ENCODE measurements at regions not wholly inside any gene's neighbourhood (a gene's known extent, or its start where the extent isn't known, plus 50 kb on each side); places are given as distances from the start of the nearest gene placed in this dataset.

DNA sequence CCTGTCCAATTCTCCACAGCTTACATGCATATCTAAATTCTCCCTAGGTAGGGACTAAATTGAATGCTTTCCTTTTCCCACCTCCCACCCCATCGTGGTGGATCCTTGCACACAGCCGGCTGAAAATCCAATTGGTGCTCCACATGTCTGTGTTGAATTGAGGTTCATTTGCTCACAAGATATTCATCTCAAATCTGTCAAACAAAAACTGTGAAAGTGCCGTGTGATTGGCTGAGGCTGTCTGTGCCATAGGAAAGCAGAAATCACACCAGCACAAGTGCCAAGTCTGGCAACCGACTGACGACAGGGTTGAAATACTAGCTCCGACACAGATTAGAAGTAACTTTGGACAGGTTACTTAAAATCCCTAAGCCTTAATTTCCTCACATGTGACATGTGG, 823.3 kb downstream of the TDRD15 start:
- no peak for DNase-seq (ENCODE audit: low read depth, low spot score)

DNA sequence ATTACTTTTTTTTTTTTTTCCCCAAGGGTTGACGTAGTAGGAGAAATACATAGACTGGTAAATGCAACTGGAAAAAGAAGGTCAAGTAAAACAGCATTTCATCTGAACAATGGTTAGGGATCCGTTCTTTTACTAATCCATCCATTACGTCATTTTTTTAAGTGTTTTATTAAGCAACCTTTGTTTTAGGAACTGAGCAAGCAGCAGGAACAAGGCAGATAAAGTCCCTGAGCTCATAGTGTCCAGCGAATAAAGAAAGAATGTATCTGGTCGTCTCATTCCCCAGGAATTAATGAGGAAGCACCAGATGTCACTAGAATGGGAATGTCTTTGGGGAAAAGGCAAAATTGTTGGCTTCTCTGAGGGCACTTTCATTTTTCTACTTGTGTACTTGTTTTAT, 842.4 kb downstream of the TDRD15 start:
- no peak for DNase-seq (ENCODE audit: low read depth, low spot score)

DNA sequence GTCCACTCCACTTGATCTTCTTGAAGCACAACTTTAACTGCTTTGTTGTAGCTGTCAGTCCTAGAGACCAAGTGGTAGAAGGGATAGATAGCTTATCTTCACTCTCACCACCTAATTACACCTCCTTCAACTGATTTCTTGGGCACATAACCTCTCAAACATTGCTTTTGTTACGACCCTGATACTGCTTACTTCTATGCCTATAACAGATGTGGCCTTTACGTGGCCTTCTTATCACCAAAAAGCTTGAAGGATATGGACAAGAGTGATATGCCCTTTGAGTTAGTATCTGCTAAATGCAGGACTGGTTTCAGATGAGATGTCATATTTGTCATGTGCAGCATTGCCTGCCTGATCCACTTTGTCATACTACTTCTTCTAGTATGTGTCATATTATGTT, 847.2 kb downstream of the TDRD15 start:
- no peak for DNase-seq (ENCODE audit: low read depth, low spot score)

DNA sequence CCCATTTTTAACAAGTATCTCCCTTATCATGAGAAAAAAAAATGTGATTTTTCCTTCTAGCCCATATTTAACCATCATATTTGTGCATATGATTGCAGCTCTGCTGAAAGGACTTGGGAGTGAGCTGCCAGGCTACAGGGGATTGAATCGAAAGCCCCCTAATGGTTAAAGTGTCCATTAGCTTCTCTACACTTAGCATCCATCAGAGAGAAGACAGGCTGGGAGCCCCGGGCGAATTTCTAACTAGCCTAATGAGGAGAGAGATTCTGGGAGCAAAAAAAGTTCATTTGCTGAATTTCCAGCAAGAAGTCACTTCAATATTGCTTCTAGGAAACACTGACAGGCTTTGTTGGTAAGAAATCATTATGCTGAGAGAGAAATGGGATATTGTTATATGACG, 848.8 kb downstream of the TDRD15 start:
- no peak for DNase-seq (ENCODE audit: low read depth, low spot score)

DNA sequence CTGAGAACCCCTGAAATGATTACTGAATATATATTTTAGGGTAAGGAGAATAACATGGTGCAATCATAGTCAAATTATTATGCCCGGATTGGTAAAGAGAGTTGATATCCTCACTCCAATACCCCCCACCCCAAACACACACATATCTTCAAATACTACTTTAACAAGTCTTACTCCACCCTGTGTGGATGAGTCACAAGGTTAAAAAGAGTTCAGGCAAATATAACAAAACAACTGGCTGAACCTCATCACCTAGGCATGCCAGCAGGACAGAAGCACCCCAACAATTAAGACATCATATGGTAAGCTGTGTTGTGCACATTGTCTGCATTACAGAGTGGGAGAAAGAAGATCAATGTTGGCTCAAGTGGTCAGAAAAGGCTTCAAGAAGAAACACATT, 857.4 kb downstream of the TDRD15 start:
- DNase-seq (ENCODE audit: low read depth, low spot score): no peak

DNA sequence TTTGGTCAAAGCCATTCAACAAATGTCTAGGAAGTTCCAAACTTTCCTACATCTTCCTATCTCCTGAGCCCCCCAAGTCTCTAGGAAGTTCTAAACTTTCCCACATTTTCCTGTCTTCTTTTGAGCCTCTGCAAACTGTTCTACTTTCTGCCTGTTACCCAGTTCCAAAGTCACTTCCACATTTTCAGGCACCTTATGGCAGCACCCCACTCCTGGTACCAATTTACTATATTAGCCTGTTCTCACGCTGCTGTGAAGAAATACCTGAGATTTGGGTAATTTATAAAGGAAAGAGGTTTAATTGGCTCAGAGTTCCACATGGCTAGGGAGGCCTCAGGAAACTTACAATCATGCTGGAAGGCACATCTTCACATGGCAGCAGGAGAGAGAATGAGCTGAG, 869.2 kb downstream of the TDRD15 start:
- no peak for DNase-seq (ENCODE audit: low read depth, low spot score)

DNA sequence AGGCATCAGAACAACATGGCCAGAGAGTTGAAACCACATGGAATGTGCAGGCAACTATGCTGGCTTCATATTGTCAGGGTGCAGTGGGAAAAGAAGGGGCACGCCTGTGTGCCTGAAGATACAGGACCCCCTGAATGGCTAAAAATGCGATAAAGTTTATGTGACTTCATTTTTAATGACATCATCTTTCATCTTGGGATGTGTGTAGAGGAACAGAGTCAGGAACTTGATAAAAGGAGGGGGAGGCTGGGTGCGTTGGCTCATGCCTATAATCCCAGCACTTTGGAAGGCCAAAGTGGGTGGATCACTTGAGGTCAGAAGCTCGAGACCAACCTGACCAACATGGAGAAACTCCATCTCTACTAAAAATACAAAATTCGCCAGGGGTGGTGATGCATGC, 872.6 kb downstream of the TDRD15 start:
- DNase-seq (ENCODE audit: low read depth, low spot score): no peak

DNA sequence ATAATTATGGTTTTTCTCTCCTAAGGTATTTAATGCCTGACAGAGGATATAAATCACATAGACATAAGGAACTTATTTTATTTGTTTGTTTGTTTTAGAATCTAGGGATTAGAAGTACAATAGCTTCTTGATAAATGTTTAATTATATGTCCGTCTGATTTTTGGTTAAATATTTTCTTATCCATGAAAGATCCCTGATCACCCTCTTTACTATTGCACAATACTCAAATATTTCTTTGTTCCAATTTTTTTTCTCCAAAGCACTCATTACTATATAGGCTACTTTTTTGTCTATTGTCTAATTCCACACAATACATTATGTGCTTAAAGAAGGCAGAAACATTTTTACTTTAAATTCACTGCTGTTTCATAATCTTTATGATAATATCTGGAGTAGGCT, 875.8 kb downstream of the TDRD15 start:
- no peak for DNase-seq (ENCODE audit: low read depth, low spot score)

DNA sequence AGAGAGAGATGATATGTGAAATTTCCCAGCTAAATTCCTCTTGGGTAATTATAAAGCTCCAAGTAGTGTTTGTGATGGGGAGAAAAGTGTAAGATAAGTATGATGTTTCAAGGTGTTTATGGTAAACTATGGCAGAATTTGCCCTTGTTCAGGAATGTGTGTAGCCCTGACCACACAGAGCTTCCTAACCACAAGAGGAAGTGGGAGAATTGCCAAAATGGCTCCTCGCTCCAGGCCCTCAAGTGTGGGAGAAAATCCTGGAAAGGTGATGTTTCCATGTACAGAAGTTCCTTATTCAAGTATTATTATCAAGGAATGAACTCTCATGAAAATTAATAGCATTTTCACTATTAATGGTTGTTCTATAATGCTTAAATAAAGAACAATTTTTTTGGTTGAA, 878.3 kb downstream of the TDRD15 start:
- DNase-seq (ENCODE audit: low read depth, low spot score): no peak

DNA sequence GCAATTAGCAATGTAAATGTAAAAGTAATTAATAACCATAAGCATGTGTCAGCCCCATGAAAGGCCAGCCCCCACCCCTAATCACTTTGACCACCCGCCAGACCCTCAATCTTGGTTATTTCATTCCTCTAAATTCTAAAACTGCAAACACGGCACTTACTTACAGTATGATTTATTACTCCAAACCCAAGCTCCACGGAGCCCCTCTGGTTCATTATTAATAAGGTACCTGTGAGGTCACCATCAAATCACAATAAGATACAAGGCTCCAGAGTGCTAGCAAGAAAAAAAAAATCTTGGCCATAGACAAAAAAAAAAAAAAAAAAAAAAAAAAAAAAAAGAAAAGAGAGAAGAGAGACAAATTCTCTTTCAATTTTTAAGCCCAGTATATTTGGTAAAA, 879.5 kb downstream of the TDRD15 start:
- no peak for DNase-seq (ENCODE audit: low read depth, low spot score)

DNA sequence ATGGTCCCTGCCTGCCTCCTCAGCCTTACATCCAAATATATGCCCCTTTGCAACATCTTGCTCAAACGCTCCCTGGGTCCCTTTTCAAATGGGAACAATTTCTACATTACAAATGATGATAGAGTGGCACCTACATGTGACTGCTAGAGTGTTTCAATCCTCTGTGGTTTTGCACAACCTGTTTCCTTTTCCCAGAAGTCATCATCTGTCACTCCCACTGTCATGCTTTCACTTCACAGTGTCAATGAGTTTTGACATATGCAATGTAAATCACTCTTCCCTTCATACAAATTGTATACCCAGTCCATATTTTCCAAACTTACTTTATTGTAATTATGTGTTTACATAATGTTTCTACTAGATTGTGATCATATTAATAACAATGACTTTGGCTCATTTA, 887.3 kb downstream of the TDRD15 start:
- DNase-seq (ENCODE audit: low read depth, low spot score): no peak

DNA sequence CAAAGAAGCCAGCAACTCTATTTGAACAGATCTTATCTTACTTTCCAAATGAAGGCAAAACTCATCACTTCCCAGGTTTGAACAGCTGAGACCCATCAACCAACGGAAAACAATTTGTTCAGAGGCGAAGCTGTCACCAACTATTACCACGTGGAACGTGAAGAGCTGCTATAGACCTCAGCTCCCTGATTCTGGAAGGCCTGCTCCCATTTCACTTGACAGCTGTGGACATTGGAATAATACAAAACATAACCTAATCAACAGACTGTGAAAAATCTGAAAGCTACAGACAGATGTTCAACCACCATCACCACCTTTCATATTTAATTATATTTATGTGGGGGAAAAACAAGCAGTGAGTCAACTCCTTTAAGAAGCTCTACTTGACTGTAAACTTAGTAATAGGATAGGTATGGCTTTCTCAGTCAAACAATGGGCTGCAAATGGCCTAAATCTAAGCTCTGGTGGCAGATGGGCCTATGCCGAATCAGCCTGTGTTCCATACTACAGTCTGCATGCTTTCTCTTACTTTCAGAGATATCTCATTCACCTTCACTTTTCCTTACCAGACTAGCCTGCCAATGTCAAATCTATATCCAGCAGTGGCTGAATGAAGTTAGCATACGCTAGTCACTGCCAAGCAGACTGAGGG, 896.4 kb downstream of the TDRD15 start:
- DNase-seq (ENCODE audit: low read depth, low spot score): no peak

DNA sequence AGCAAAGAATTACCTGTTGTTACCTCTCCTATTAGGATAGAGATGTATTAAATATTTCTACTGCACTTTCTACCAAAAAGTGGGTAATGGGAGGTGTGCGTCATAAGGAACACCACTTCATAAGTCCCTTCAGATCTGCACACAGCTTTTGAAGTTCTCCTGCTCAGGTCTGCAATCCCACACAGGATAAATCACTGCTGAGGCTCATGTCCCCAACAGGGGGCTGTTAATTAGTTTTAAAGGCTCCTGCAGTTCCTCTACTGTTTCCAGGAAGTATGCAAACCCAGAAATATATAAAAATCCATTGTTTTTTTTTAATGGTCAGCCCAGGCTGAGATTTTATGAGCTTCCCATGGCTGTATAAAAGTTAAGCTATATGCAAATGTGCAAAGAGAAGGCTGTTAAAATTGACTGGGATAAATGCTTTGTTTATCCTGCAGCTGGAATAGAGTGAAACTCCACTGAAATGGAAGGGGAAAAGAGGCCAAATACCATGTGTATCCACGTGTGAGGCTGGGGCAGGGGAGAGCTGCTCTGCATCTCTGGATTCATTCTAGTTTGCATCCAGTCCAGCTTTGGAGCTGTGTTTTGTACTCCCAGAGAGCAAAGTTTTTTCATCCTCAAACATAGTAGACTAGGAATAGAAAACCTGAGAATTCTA, 903.7 kb downstream of the TDRD15 start:
- no peak for DNase-seq (ENCODE audit: low read depth, low spot score)

DNA sequence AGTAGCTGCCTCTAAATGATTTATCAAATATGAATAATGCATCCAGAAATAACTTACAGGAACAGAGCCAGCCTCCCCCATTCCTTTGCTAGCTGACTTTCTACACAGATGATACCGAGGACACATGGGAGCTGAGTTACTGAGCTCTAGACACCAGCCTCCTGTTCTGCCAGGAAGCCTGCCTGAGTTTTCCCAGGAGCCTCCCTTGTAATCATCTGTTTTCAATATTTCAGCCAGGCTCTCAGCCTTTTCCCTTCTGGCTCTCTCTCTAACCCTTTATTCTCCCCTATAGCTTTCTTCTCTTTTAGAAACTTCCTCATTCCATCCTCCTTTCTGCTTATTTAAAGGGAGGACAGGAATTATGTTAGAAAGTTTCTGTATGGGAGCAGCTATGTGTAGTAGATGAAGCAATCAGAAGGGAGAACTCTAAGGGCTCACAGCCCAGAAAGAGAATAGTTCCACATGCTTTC, 911.6 kb downstream of the TDRD15 start:
- no peak for DNase-seq (ENCODE audit: low read depth, low spot score)

DNA sequence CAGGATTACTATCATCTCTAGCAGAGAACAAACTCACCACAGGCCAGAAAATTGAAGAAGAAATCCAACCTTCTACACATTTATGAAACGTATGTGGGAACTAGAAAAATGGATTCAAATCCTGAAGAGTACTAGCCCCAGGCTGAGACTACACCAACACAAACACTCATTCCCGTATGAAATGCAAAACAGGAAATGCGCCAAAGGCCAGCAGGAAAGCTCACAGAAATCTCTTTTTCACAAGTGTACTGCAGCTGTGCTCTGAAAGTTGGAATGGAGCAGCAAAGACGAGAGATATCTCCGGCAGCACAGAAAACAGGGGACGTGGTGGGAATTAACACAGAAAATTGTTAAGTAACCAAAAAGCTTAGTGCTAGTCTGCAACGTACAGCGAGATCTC, 913.5 kb downstream of the TDRD15 start:
- DNase-seq (ENCODE audit: low read depth, low spot score): no peak

DNA sequence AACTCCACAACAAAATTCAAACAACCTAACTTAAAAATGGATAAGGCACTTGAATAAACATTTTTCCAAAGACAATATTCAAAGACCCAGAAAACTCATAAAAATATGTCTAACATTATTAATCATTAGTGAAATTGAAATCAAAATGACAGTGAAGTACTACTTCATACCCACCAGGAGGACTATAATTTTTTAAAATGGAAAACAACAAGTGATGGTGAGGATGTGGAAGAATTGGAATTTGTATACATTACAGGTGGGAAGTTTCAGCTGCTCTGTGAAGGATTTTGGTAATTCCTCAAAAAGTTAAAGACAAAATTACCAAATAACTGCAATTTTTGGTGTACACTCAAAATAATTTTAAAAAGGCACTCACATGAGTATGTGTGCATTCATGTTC, 920.0 kb downstream of the TDRD15 start:
- DNase-seq (ENCODE audit: low read depth, low spot score): no peak

DNA sequence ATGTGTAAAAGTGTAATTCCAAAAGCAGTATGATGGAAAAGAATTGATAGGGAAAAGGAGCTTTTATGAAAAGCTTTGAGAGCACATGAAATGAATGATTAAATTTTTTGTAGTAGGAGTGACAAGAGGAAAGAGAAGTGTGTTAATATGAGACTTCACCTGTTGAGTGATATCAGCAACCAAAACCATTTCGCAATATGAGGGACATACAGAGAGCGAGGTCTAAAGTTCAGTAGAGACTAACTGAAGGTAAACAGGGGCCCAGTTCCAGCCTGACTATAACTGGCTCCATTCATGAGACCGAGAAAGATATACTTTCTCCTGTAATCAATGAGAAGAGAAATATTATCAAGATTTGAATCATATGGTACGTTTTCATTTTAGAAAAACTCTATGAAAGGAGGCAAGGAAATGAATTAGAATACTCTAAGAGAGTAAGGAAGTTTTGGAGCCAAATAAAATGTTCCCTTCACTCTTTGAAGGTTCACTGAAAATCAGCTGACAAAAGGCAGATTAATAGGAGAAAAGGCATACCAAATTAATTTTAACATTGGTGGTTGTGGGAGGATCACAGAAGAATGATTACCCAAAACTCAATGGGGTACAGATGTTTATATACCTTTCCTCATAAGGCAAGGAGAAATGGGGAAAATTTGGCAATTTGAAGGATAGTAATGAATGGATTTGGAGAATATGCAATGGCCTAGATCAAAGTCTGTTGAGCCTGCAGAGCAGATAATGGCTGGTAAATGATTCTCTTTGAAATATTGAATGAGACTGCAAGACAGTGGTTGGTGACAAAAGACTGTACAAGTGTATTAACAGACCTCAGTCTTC, 932.2 kb downstream of the TDRD15 start:
- DNase-seq (ENCODE audit: low read depth, low spot score): no peak

DNA sequence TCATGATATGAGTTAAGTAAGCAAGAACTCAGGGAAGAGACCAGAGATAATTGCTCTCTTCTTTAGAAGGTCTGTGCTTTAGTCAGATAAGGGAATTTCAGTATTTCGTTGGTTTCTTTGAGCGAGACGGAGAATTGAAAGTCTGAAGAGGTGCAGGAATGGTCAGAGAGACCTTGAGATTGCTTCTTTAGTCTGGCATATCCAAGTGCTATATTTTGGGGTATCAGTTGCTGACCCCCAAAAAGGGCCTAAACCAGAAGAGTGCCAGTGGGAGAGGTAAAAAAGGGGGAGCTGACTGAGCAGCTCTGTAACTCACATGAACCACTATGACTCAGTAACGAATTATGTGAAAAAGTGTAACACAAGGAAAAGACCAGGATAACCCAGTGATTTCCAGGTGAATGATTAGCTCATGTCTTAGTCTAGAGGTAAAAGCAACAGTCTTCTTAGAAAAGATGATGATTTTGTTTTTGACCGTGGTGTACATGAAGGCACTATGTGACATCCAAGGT, 932.9 kb downstream of the TDRD15 start:
- no peak for DNase-seq (ENCODE audit: low read depth, low spot score)

DNA sequence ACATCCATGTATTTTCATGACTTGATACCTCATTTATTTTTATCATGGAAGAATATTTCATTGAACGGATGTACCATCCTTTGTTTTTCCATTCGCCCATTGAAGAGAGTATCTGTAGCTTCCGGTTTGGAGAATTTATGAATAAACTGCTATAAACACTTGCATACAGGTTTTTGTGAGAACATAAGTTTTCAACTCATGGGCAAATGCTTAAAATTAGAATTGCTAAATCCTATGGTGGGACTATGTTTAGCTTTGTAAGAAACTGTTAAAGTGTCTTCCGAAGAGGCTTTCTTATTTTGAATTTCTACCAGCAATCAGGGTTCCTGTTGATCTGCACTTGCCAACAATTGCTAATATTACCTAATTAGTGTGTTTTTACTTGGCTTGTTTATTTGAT, 938.9 kb downstream of the TDRD15 start:
- no peak for DNase-seq (ENCODE audit: low read depth, low spot score)

DNA sequence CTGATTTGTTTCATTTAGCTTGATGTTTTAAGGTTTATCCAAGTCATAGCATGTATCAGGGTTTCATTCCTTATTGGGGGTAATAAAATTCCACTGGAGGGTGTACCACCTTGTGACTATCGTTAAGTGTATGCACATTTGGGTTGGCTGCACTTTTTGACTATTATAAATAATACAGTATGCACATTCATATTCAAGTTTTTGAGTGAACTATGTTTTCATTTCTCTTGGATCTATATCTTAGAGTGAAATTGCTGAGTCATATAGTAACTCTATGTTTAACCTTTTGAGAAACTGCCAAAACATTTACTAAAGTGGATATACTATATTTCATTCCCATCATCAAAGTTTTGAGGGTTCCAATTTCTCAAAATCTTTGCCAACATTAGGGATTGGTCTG, 952.7 kb downstream of the TDRD15 start:
- DNase-seq (ENCODE audit: low read depth, low spot score): no peak

DNA sequence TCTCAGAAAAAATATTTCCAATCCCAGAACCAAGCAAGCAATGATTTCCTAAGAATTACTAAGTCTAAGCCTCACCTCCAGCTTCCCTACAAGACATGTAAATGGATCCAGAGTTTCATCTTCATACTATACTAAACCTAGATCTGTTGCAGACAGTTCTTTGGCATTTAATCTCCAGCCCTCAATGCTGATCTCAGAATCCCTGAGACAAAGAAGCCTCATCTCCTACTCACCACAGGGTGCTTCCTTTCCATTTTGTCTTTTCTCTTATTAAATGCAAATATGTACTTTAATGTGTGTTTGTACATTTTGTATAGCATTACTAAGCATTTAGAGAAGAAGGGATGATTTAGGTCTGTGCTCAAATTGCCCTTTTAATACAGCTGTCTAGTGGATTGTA, 954.9 kb downstream of the TDRD15 start:
- no peak for DNase-seq (ENCODE audit: low read depth, low spot score)

DNA sequence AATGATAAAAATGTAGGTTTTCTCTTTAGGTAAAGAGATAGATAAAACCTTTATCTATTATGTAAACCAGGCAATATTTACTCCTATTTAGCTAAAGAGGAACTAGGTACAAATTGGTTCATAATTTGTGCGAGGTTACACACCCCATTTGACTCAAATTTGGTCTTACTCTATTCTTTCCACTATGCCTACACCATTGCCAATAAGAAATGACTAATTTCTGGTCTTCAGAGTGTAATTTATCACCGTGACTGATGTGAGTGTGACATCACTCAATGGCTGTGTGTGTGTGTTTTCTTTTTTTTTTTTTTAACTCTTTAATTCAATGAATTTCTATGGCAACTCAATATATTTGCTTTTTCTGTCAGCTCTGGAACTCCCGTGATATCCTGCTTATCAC, 955.8 kb downstream of the TDRD15 start:
- DNase-seq (ENCODE audit: low read depth, low spot score): no peak

DNA sequence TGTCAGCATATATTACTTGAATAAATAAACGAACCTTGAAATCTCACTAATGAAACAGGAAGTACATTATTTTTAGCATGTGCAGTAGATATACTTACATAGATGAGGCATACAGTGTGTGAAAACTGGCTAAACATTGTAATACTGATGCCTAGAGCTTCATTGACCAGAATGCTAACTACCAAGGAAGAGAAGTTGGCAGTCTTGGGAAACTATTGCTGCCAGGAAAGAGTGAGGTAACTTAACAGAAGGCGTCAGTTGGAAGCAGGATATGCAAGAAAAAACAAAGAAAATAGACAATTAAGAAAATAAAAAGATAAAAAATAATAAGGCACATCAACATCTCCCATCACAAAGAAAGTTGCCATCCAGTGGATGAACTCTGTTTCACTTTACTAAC, 963.0 kb downstream of the TDRD15 start:
- no peak for DNase-seq (ENCODE audit: low read depth, low spot score)

All from iPS DF 19.7 (cell line).